LNCaP clone FGC (cell line): ENCODE measurements at regions not wholly inside any gene's neighbourhood (a gene's known extent, or its start where the extent isn't known, plus 50 kb on each side); places are given as distances from the start of the nearest gene placed in this dataset.
A peak's percentile ranks its signal among the peaks of the same experiment; 100 is the strongest.

Experiments
- DNase-seq: peaks from one replicate; pipeline ENCODE4 v3.0.0-alpha.2; 2011; ENCODE audit warnings: low read depth
- H3K4me3 ChIP-seq: 2 replicates; pipeline ENCODE4 v1.5.1; 2011; ENCODE audit warnings: mild to moderate bottlenecking, low read depth, low read length, control low read depth
- TF ChIP-seq, protein P1 (sequence below): IDR thresholded peaks from 2 replicates; pipeline ENCODE4 v1.5.1; 2012; ENCODE audit warnings: mild to moderate bottlenecking; ENCODE audit not compliant: control insufficient read depth, insufficient read depth; ENCODE audit errors: extremely low read depth

DNA sequence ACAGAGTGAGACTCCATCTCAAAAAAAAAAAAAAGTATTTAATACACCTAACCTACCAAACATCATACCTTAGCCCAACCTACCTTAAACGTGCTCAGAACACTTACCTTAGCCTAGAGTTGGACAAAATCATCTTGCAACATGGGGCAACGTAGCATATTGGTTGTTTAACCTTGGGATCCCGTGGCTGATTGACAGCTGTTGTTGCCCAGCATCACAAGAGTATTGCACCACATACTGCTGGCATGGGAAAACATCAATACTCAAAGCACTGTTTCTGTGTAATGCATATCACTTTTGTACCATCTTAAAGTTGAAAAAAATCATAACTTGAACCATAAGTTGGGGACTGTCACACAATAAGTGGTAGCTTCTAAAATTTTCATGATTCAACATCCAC is 73.8 kb upstream of the MIR17HG start:
- no peak overlapping the region for H3K4me3 ChIP-seq
- DNase-seq = no peak
- TF ChIP-seq, protein P1, sequence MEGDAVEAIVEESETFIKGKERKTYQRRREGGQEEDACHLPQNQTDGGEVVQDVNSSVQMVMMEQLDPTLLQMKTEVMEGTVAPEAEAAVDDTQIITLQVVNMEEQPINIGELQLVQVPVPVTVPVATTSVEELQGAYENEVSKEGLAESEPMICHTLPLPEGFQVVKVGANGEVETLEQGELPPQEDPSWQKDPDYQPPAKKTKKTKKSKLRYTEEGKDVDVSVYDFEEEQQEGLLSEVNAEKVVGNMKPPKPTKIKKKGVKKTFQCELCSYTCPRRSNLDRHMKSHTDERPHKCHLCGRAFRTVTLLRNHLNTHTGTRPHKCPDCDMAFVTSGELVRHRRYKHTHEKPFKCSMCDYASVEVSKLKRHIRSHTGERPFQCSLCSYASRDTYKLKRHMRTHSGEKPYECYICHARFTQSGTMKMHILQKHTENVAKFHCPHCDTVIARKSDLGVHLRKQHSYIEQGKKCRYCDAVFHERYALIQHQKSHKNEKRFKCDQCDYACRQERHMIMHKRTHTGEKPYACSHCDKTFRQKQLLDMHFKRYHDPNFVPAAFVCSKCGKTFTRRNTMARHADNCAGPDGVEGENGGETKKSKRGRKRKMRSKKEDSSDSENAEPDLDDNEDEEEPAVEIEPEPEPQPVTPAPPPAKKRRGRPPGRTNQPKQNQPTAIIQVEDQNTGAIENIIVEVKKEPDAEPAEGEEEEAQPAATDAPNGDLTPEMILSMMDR = no peak

DNA sequence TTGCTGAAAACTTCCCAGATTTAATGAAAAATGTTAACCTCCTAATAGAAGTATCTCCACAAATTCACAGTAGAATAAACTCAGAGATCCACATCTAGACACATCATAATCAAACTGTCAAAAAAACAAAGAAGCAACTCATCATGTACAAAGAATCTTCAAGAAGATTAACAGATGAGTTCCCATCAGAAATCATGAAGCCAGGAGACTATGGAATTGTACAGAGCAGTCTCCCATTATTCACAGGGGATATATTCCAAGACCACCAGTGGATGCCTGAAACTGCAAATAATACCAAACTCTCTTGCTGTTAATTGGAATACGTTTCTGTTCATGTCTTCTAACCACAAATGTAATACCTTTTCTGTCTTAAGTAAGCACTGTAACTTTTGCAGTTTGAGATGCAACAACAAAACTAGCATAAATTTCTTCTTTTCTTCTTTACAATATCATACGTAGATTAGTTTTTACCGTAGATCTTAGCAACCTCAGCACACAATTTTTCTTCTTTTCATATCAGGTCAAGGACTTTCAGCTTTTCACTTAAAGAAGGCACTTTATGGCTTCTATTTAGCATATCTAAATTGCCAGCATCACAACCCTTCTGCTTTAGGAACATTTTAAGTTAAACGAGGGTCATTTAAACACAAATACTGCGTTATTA is 70.3 kb upstream of the MIR17HG start:
- TF ChIP-seq, protein P1 = no peak
- H3K4me3 ChIP-seq = no peak overlapping the region
- DNase-seq = no peak

DNA sequence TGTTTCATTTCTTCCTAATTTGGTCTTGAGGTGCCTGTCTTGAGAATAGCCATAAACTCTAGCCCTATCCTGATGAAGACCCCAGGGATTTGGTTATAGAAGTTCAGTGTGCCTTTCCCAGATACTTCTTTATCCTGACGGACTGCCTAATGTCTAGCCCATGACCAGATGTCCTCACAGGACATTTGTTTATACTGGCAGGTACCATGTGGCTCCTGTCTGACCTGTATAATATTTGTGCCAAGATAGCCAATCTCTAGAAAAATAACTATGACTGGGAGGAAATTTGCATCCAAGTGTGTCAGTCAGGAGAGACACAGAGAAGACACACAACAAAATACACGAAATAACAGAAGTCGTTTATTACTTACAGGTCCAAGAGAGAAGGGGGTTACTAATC is 69.2 kb upstream of the MIR17HG start:
- H3K4me3 ChIP-seq = no peak overlapping the region
- TF ChIP-seq, protein P1 = no peak
- DNase-seq = peak; percentile 18

DNA sequence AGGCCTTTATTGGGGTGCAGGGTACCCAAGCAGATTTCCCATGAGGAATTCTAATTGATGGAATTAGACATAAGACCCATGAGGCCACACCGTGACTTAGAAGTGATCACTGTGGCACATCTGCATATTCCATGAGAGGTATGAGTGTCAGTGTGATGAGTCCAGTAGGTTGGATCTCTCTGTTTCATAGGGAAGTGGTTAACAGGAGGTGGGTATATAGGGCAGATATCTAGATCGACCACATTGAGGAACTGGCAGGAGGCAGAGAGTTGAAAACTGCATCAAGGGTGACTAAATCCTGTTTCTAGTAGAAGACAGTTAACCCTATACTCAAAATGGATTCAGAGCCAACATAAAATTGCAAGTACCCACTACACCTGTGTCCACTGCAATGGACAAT is 68.6 kb upstream of the MIR17HG start:
- no peak for DNase-seq
- H3K4me3 ChIP-seq = no peak overlapping the region
- TF ChIP-seq, protein P1 = no peak

DNA sequence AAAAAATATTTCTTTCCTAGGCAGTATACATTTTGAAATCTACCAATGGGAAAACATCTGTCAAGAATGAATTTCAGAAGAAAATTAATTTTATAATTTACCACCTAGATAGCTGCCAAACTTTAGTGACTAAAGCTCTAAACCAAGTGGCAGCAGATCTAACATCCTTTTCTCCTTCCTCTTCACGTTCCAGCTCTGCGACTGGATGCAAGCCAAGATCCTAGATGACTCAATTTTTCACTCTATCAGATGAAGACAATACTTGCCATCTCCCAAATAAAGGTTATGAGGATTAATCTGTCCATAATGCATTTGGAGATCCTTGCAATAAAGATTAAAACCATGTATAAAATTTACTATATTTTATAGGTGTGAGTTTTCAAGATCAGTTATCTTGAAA is 66.7 kb upstream of the MIR17HG start:
- DNase-seq = peak; percentile 28
- TF ChIP-seq, protein P1 = no peak
- H3K4me3 ChIP-seq = no peak overlapping the region

DNA sequence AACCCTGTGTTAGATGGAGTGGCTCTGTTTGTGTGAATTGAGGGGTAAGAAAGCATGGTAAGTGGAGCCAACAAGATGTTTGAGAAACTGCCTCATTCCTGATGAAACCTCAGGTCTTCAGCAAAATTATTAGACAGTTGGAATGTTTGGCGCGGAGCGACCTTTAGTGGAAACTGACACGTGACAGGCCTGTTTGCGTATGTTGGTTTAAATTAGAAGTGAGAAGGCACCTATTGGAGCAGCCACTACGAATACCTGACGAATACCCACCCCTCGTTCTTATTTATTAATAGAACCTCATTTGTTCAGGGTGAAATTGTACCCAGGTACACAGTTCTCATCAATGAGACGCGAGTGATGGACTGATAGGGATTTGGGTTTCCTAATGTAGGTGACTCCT is 63.2 kb upstream of the MIR17HG start:
- no peak overlapping the region for H3K4me3 ChIP-seq
- DNase-seq = no peak
- TF ChIP-seq, protein P1 = no peak

DNA sequence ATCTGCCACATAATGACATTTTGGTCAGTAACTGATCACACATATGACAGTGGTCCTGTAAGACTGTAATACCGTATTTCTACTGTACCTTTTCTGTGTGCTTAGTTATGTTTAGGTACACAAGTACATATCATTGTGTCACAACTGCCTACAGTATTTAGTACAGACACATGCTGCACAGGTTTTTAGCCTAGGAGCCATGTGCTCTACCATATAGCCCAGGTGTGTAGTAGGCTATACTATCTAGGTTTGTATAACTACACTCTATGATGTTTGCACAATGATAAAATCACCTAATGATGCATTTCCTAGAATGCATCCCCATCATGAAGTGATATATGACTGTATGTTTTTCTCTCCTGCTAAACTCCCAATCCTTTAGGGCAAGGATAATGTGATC is 61.2 kb upstream of the MIR17HG start:
- no peak for DNase-seq
- H3K4me3 ChIP-seq = no peak overlapping the region
- TF ChIP-seq, protein P1 = no peak
